ENCODE measurements at regions not wholly inside any gene's neighbourhood (a gene's known extent, or its start where the extent isn't known, plus 50 kb on each side); places are given as distances from the start of the nearest gene placed in this dataset.
A peak's percentile ranks its signal among the peaks of the same experiment; 100 is the strongest.

GRCh38 chr10:10385831-10386230 lies 631.8 kb upstream of the CELF2 start:
- no peak overlapping the region for H3K4me3 ChIP-seq (replicated peaks; ENCODE audit: insufficient read depth, low read length)
- DNase-seq (ENCODE audit: low read depth in 1 of 2, low spot score in 1 of 2) = no peak

DNA sequence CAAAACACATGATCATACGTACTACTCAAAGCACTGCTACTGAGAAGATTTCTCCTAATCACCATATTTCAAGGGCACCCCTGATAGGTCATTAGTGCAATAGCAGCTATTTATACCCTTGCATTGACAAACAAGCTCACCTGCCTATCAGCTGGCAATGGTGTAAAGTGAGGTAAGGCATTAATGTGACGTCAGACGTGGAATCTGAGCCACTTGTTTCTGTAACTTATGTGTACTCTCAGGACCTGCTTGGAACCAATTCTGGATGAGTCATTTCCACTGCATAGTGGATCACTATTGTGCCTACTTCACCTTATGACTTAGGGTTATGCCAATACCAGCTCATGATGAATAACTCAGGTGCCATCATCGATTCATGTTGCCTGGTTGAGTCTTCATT lies 628.5 kb upstream of the CELF2 start:
- TF ChIP-seq POLR2AphosphoS5 (IDR thresholded peaks at IDR 0.05; ENCODE audit: low read depth) (no peak), SPI1 (IDR thresholded peaks at IDR 0.05; ENCODE audit: borderline replicate concordance, low read depth) (no peak), REST (IDR thresholded peaks at IDR 0.05; ENCODE audit: insufficient replicate concordance, low read depth) (no peak)
- TF ChIP-seq, protein P1, sequence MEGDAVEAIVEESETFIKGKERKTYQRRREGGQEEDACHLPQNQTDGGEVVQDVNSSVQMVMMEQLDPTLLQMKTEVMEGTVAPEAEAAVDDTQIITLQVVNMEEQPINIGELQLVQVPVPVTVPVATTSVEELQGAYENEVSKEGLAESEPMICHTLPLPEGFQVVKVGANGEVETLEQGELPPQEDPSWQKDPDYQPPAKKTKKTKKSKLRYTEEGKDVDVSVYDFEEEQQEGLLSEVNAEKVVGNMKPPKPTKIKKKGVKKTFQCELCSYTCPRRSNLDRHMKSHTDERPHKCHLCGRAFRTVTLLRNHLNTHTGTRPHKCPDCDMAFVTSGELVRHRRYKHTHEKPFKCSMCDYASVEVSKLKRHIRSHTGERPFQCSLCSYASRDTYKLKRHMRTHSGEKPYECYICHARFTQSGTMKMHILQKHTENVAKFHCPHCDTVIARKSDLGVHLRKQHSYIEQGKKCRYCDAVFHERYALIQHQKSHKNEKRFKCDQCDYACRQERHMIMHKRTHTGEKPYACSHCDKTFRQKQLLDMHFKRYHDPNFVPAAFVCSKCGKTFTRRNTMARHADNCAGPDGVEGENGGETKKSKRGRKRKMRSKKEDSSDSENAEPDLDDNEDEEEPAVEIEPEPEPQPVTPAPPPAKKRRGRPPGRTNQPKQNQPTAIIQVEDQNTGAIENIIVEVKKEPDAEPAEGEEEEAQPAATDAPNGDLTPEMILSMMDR (IDR thresholded peaks at IDR 0.05; ENCODE audit: insufficient read depth, low read length) = no peak
- H3K27me3 ChIP-seq (ENCODE audit: insufficient read depth, poor library complexity, severe bottlenecking) = no peaks in the 10 kb centered on the region
- no peak overlapping the region for H3K4me3 ChIP-seq (replicated peaks; ENCODE audit: insufficient read depth, low read length)
- H3K27ac ChIP-seq (replicated peaks) = no peak overlapping the region
- DNase-seq (ENCODE audit: low read depth in 1 of 2, low spot score in 1 of 2) = no peak

More at GRCh38 chr10:10385831-10386230, 631.8 kb upstream of the CELF2 start:
- Histone ChIP-seq H3K27ac (replicated peaks) (no peak overlapping the region), H3K27me3 (ENCODE audit: insufficient read depth, poor library complexity, severe bottlenecking) (no peaks in the 10 kb centered on the region)
- no peak for TF ChIP-seq SPI1 (IDR thresholded peaks at IDR 0.05; ENCODE audit: borderline replicate concordance, low read depth)
- TF ChIP-seq, protein P1 (IDR thresholded peaks at IDR 0.05; ENCODE audit: insufficient read depth, low read length) = no peak
- TF ChIP-seq GABPA (IDR thresholded peaks at IDR 0.05; ENCODE audit: low read depth) = no peak
- no peak for TF ChIP-seq POLR2AphosphoS5 (IDR thresholded peaks at IDR 0.05; ENCODE audit: low read depth)
- TF ChIP-seq REST (IDR thresholded peaks at IDR 0.05; ENCODE audit: insufficient replicate concordance, low read depth) = no peak

- Histone ChIP-seq H3K27me3 (ENCODE audit: insufficient read depth, poor library complexity, severe bottlenecking) (no peaks in the 10 kb centered on the region), H3K27ac (replicated peaks) (no peak overlapping the region), H3K4me3 (replicated peaks; ENCODE audit: insufficient read depth, low read length) (no peak overlapping the region)
- TF ChIP-seq, protein P1 (IDR thresholded peaks at IDR 0.05; ENCODE audit: insufficient read depth, low read length) = no peak
- peak; percentile 2; the same call in 1 of the 2 replicates for TF ChIP-seq SPI1 (IDR thresholded peaks at IDR 0.05; ENCODE audit: borderline replicate concordance, low read depth)
- no peak for DNase-seq (ENCODE audit: low read depth in 1 of 2, low spot score in 1 of 2)
These were observed 625.2 kb upstream of the CELF2 start for GRCh38 chr10:10392511-10392910.

GRCh38 chr10:10394933-10395658 lies 622.6 kb upstream of the CELF2 start:
- no peak overlapping the region for H3K4me3 ChIP-seq (replicated peaks; ENCODE audit: insufficient read depth, low read length)
- no peak for DNase-seq (ENCODE audit: low read depth in 1 of 2, low spot score in 1 of 2)
- H3K27me3 ChIP-seq (ENCODE audit: insufficient read depth, poor library complexity, severe bottlenecking) = no peaks in the 10 kb centered on the region
- no peak overlapping the region for H3K27ac ChIP-seq (replicated peaks)
- TF ChIP-seq REST (IDR thresholded peaks at IDR 0.05; ENCODE audit: insufficient replicate concordance, low read depth) (no peak), GABPA (IDR thresholded peaks at IDR 0.05; ENCODE audit: low read depth) (no peak), SPI1 (IDR thresholded peaks at IDR 0.05; ENCODE audit: borderline replicate concordance, low read depth) (no peak), POLR2AphosphoS5 (IDR thresholded peaks at IDR 0.05; ENCODE audit: low read depth) (no peak)
- TF ChIP-seq, protein P1 (IDR thresholded peaks at IDR 0.05; ENCODE audit: insufficient read depth, low read length) = no peak

All from HL-60 (cell line).